GM12874 (cell line): ENCODE measurements at regions not wholly inside any gene's neighbourhood (a gene's known extent, or its start where the extent isn't known, plus 50 kb on each side); places are given as distances from the start of the nearest gene placed in this dataset.

Source experiments
- CTCF ChIP-seq: IDR thresholded peaks from 2 replicates; pipeline ENCODE4 v1.5.1; 2011; ENCODE audit warnings: low read depth, mild to moderate bottlenecking, control low read depth, low read length, moderate library complexity; ENCODE audit not compliant: insufficient read depth

DNA sequence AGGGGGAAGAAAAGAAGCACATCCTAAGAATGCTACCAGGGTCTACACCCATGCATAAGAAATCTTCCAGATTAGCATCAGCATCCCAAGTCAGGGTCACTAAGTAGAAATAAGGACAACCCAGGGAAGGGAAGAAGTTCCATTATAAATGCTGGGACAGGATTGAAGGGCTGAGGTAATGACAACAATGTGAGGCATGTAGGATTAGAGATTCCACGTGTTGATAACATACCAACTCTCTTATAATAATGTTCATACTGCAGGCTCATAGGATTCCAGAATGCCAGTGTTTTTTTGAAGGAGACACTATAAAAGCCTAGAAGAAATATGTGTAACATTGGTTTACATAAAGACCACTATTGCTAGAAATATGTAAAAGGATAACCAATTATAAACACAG, 201.2 kb downstream of the MID1IP1 start:
- no peak for TF ChIP-seq CTCF

- no peak for TF ChIP-seq CTCF
Measured at GRCh38 chrX:39008549-39008948, 207.3 kb downstream of the MID1IP1 start.

DNA sequence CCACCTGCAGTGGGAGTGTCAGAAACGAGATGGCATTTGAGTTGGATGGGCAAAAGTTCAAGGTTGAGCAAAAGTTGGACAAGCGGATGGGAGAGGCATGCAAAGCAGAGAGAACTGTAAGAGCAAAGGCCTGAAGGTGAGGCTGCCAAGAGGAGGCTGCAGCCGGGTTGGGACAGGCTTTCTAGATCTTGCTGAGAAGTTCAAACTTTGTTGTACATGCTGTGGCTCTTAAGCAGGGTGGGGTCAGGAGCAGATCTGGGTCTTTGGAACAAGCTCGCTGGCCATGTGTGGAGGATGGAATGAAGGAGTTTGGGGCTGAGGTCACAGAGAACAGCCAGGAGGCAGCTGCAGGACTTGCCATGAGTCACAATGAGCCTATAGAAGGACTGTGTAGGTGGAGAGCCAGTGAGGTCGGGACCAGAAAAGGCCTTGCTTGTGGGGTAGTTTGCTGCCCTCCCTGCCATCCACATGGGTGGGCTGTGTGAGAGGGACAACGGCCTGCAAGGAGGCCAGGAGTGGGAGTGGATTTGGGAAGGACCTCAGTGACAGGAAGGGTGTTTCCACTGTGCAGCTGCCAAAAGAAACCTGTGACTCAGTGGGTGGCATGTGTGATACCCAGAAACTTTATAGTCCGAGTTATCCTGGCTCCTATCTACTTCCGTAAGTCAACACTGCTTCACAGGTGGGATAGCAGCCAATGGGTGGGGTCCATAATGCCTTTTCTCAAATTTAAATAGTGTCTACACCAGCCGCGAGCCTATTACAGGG, 210.4 kb downstream of the MID1IP1 start:
- no peak for TF ChIP-seq CTCF

- TF ChIP-seq CTCF = no peak
Measured at GRCh38 chrX:39012621-39013111, 211.4 kb downstream of the MID1IP1 start.

GRCh38 chrX:39016556-39016955, 215.3 kb downstream of the MID1IP1 start:
- no peak for TF ChIP-seq CTCF

DNA sequence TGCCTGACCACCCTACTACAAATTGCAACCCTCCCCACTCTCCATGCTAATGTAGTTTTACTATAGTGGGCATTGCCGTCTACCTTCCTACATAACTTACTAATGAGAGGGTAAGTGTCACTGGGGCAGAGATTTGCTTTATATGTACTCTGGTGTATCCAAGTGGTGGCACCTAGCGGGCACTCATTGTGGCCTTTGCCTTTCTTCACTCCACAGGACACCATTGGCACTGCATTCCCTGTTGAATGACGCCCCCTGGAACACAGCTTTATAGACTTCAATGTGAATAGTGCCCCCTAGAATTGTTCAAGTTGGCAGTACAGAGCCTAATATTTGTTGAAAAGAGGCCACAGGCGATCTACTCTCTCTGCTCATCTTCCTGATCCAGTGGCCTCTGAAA, 215.8 kb downstream of the MID1IP1 start:
- TF ChIP-seq CTCF = no peak

GRCh38 chrX:39017716-39018115, 216.5 kb downstream of the MID1IP1 start:
- TF ChIP-seq CTCF = no peak

DNA sequence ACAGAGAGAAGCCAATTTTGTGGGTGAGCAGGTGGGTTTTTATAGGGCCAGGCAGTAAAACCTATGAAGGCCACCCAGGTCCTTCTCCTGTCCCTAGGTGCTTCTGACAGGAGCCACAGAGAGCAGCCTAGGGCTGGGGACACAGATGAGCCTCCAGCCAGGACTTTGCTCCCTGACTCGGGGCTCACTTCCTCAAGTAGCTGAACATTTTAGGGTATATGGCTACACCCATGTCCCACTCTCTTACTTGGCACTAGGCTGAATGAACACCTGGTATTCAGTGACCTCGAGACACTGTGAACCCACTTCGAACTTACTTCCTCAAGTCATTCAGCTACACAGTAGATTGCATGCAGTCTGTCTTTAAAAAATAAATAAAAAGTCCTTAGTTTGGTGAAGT, 217.3 kb downstream of the MID1IP1 start:
- TF ChIP-seq CTCF = no peak
